HG03045 (cell line): ENCODE measurements at regions not wholly inside any gene's neighbourhood (a gene's known extent, or its start where the extent isn't known, plus 50 kb on each side); places are given as distances from the start of the nearest gene placed in this dataset.
"Not testable (repeated sequence)": the region's sequence is repeated elsewhere in the genome, so short reads cannot be mapped to it uniquely, and the experiment has no call there.

Experiments used
- ATAC-seq: cut with Tn5 transposase; IDR thresholded peaks from one replicate; pipeline ENCODE4 v1.9.1; 2021; ENCODE audit warnings: mild to moderate bottlenecking, moderate library complexity; ENCODE audit not compliant: unreplicated experiment

DNA sequence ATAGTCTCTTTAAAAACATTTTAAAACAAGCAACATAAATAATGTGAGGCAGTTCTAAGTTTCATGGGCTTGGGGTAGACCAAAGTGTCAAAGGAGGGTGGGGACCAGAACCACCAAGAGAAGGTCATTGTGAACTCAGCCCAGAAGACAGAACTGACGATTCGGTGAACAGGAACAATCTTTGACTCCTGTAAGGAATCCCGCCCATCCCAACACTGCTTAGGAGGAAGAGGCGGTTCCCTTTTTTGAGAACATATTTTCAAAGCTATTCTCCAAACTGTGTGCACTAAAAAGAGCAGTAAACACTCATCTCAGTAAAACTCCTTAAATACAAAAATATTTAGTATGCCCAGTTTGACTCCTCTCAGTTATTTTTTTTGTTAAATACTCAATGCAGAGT is 176.5 kb upstream of the TLE4 start:
- ATAC-seq: no peak

DNA sequence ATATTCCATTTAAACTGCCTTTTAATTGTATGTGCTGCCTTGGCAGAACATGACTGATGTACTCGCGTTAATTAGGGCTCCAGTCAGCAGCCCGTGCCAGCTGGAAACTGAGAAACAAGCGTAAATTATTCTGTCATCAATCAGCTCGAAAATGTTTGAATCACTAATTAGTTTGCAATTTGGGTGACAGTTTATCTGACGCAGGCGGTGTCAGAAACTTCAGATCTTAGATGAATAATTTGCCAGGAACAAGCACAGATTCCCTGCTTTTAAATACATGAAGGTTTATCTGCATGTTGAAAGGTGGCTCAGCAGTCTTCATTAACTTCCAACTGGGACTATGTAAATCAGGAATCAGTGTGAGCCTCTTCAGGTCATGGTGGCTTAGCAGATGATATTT is 176.0 kb upstream of the TLE4 start:
- ATAC-seq: no peak

DNA sequence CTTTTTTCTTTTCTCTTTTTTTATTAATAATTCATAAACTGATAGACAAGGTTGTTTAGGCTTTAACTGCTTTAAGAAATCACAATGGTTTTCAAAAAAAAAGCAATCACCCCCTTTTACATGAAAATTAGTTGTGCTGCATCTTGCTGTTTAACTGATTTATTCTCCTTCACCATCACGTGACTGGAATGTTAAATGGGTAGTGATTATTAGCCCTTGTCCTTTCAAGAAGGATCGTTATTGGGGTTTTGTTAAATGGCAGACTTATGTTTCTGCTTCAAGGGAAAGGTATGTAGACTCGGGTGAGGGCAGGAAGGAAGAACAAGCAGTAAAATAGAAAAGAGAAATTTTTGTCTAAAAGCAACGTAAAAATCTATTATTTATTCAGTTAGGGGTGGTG is 175.6 kb upstream of the TLE4 start:
- no peak for ATAC-seq

DNA sequence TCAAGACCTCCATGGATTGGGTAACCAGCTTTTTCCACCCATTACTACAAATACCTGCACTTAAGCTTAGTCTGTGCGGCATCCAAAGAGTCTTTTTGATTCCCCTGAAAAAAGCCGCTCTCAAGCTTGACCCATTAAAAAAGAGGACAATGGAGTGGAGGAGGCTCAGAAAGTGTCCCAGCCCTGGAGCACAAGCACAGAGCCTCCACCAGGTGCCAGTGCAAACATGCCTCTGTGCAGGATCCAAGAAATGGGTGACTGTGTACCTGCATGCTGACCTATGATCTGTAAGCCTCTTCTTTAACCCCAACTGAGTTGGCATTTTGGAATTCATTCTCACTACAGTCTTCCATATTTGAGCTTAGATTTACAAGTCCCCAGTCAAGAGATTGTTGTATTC is 168.3 kb upstream of the TLE4 start:
- ATAC-seq: no peak

- ATAC-seq: no peak
Measured at GRCh38 chr9:79408200-79408599, 163.6 kb upstream of the TLE4 start.

- no peak for ATAC-seq
Measured at GRCh38 chr9:79408617-79409016, 163.1 kb upstream of the TLE4 start.

DNA sequence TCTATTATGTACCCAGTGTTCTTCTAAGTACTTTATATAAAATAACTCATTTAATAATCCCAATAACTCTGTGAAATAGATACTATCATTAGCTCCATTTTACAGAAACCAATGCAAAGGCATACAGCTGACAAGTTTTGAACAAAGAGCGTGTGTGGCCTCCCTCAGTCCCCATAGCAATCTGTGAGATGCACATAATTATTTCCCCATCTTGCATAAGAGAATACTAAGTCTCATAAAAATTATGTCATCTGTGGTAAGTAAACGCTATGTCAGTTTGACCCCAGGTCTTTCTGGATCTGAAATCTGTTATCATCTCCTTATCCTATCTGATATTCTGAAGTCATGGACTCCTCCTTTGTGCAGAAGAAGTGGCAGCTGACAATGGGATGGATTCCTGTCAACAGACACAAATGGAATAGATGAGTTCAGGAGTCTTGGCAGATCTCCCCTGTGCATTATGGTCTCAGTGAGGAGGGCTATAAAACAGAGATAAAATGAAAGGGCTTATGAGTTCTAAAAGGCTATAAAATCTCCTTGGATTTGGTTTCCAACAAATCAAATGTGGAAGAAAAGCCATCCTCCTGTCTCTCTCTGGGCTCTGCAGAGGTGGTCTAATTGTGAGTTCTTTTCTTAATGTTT is 162.5 kb upstream of the TLE4 start:
- ATAC-seq: no peak

DNA sequence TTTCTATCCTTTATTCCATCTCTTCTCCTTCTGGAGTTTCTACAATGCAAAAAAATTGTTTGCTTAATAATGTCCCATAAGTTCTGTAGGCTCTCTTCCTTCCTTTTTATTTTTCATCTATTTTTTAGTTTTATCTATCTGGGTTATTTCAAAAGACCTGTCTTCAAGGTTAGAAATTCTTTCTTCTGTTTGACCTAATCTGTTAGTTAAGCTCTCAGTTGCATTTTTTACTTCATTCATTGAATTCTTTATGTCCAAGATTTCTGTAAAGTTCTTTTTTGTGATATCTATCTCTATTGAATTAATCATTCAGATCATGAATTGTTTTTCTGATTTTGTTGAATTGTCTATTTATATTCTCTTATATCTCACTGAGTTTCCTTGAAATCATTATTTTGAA is 145.9 kb upstream of the TLE4 start:
- no peak for ATAC-seq

GRCh38 chr9:79428422-79428821 is 143.3 kb upstream of the TLE4 start:
- ATAC-seq: no peak

DNA sequence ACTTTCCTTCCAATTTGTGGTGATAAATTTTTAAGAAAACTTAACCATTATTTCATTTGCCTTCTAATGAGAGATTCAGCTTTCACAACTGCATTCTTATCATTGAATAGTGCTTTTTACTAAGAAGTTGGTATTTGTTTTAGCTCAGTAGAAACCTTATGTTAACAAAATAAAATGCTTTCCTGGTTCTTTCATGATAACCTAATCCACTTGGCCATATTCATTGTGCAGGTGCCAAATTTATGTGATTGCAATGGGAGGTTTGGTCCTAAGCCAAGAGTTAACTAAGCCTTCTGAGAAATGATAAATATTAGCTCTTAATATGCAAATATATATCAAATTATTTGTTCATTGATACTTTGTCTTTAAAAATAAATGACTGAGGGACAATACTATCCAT is 141.1 kb upstream of the TLE4 start:
- ATAC-seq: no peak

- no peak for ATAC-seq
Measured at GRCh38 chr9:79431019-79431679, 140.6 kb upstream of the TLE4 start.

DNA sequence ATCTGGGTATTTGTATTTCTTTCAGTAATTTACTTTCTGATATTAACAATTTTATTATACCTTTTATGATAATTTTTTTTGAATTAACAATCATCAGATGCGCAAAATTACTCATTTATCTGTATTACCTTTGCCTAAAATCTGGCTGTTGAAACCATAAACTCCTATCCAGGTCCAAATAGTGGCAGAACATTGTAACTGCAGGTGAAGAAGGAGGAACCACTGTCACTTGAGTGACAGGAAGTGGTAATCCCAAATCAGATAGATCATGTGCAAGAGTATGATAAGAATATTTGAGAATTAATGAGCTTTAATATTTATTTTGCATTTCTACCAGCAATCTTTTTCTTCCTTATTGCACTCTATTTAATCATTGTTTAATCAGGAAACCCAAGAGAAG is 139.3 kb upstream of the TLE4 start:
- no peak for ATAC-seq

- ATAC-seq: no peak
Measured at GRCh38 chr9:79433703-79434102, 138.1 kb upstream of the TLE4 start.

DNA sequence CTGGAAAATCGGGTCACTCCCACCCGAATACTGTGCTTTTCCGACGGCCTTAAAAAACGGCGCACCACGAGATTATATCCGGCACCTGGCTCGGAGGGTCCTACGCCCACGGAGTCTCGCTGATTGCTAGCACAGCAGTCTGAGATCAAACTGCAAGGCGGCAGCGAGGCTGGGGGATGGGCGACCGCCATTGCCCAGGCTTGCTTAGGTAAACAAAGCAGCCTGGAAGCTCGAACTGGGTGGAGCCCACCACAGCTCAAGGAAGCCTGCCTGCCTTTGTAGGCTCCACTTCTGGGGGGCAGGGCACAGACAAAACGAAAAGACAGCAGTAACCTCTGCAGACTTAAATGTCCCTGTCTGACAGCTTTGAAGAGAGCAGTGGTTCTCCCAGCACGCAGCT is 132.5 kb upstream of the TLE4 start:
- ATAC-seq: not testable (repeated sequence)

GRCh38 chr9:79446523-79447307 is 125.0 kb upstream of the TLE4 start:
- no peak for ATAC-seq

- ATAC-seq: no peak
Measured at GRCh38 chr9:79447308-79447605, 124.5 kb upstream of the TLE4 start.

DNA sequence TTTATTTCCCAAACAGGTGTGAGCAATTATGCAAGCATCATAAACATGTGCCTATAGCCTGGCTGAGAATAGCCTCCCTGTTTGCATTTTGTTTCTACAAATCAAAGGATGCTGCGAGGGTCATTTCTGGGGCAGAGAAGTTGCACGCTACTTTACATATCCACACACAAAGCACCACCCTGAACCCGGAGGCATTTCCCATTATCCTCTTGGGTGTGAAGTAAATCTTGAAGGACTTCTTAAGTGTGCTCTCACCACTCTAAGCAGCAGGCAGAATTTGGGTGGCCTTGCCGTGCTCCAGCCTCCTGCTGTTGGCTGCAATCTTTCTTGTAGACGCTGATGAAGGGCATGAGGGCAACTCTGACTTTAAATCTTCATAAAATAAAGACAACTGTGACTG is 124.0 kb upstream of the TLE4 start:
- no peak for ATAC-seq

GRCh38 chr9:79452265-79452664 is 119.5 kb upstream of the TLE4 start:
- no peak for ATAC-seq

- no peak for ATAC-seq
Measured at GRCh38 chr9:79461712-79462111, 110.1 kb upstream of the TLE4 start.

GRCh38 chr9:79465156-79465555 is 106.6 kb upstream of the TLE4 start:
- ATAC-seq: no peak

GRCh38 chr9:79469164-79469563 is 102.6 kb upstream of the TLE4 start:
- ATAC-seq: no peak

DNA sequence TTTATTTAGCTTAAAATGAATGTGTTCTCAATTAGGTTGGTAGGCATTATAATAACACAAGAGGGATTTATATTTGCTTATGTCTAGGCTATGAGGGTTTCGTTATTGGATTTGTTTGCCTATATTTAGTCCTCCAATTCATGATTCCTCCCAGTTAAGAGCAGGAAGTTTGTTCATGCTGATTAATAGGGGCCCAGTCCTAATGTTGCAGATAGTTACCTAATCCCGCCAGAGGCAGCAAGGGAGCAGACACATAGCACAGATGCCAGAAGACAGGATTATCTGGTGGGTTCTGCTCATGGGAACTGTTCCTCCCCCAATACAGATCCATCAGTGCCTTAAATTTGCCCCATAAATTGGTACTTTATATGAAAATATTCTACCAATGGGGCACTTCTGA is 100.8 kb upstream of the TLE4 start:
- ATAC-seq: no peak
